ENCODE measurements at regions not wholly inside any gene's neighbourhood (a gene's known extent, or its start where the extent isn't known, plus 50 kb on each side); places are given as distances from the start of the nearest gene placed in this dataset.

DNA sequence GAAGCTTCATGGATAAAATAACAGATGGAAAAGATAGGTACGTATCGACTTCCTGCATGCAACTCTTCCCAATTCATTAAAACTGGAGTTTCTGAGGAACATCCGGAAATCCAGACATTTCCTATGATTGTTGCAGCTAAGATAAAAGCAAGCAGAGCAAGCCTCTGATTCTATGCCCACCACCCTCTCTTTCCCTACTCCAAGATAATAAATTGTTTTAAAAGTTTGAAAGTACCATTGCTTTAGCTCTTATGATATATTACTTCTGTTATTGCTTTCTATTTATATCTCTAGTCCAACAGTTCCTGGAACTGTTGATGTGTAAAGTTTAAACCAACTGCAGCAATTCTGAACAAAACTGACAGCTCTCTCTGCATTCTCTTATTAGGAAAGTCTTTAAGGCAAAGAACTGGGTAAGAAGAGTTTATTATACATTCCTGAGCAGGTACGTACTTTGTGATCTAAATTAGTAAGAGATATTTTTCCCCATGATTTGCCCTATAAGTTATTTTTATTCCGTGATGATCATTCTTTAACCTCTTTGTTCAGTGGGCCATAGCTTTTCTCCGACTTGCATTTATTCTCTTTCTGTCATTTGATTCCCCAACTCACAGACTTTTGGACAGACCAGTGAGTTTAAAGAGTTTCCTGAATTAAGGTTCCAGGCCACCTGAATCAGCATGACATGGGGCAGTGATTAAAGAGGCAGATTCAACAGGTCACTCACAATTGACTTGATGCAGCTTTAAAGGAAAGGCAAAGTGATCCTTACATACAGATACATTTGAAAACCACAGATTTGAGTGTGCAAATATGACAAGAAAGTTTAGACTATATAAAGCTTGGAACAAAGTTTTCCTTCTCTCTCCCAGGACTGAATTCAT, 94.2 kb upstream of the THRB start:
- H3K9me3 Mint-ChIP-seq, result no peaks in the 10 kb centered on the region
- no peaks in the 10 kb centered on the region for H3K27me3 Mint-ChIP-seq
- H3K36me3 Mint-ChIP-seq (ENCODE audit: low read depth), result no peaks in the 10 kb centered on the region
- H3K27ac Mint-ChIP-seq, result no peak overlapping the region
- no peaks in the 10 kb centered on the region for H3K4me1 Mint-ChIP-seq (ENCODE audit: low read depth)
- intact Hi-C loops (cut with micrococcal nuclease), result no loop called here
- H3K4me3 Mint-ChIP-seq, result no peak overlapping the region

GRCh38 chr3:24589513-24589851, 94.8 kb upstream of the THRB start:
- no peak overlapping the region for H3K27ac Mint-ChIP-seq
- H3K4me3 Mint-ChIP-seq, result no peak overlapping the region
- H3K9me3 Mint-ChIP-seq, result no peaks in the 10 kb centered on the region
- H3K36me3 Mint-ChIP-seq (ENCODE audit: low read depth), result no peaks in the 10 kb centered on the region
- H3K27me3 Mint-ChIP-seq, result no peaks in the 10 kb centered on the region
- no peaks in the 10 kb centered on the region for H3K4me1 Mint-ChIP-seq (ENCODE audit: low read depth)
- intact Hi-C loops (cut with micrococcal nuclease), result no loop called here

DNA sequence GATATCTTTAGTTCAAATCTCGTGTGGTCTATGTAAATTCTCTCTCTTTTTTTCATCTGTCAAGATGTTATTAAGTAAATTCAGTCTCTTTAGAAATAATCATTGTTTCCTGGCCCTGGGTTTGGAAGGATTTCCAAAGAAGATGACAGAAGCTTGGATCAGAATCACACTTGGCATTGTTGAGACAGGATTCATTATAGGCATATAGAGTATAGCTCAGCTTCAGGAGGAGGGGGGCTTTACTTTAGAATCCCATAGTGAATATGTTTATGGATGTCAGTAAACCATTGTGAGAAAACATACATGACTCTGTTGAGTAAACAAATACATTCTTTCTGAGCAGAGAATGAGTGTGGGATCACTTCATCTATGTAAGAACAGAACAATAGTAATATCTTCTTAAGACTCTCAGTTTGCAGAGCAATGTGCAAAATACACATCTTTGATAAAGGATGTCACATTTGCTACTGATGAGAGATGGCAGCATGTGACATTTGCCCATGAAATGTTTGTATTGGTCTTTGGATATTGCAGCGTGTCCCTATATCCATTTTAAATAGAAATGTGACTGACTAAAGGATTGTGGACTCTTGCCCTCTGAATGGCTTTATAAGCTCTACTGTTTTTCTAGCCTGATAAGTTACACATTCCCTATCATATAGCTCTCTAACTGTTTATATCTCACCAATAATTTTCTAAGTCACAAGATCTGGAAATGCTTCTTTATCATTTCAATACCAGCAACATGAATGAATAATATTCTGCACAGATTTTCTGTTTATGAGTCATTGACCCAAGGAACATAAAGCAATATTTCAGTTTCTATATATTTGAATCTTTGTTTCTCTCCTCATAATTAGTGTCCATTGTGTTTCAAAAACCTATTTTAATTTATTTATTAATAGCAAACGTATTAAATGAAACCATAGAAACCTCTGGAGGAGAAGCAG, 95.6 kb upstream of the THRB start:
- no peak overlapping the region for H3K4me3 Mint-ChIP-seq
- H3K36me3 Mint-ChIP-seq (ENCODE audit: low read depth), result no peaks in the 10 kb centered on the region
- H3K9me3 Mint-ChIP-seq, result no peaks in the 10 kb centered on the region
- H3K27me3 Mint-ChIP-seq, result no peaks in the 10 kb centered on the region
- H3K4me1 Mint-ChIP-seq (ENCODE audit: low read depth), result no peaks in the 10 kb centered on the region
- intact Hi-C loops (cut with micrococcal nuclease), result no loop called here
- no peak overlapping the region for H3K27ac Mint-ChIP-seq

DNA sequence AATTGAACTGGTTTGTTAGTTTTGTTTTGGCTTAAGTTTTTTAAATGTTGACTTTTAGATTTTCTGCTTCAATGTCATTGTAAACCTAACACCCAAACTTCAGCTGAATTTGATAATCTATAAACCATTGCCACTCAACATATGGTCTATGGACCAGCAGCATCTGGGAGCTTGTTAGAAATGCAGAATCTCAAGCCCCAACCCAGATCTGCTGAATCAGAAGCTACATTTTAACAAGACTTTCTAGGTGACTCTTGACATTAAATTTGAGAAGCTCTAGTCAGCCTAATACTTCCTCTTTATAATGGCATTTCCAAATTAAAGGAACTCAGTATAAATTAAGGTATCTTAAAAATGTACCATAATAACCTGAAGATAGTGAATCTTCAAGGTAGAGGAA, 96.5 kb upstream of the THRB start:
- H3K4me1 Mint-ChIP-seq (ENCODE audit: low read depth), result no peaks in the 10 kb centered on the region
- no peak overlapping the region for H3K27ac Mint-ChIP-seq
- H3K36me3 Mint-ChIP-seq (ENCODE audit: low read depth), result no peaks in the 10 kb centered on the region
- H3K27me3 Mint-ChIP-seq, result no peaks in the 10 kb centered on the region
- H3K9me3 Mint-ChIP-seq, result no peaks in the 10 kb centered on the region
- H3K4me3 Mint-ChIP-seq, result no peak overlapping the region
- intact Hi-C loops (cut with micrococcal nuclease), result no loop called here

DNA sequence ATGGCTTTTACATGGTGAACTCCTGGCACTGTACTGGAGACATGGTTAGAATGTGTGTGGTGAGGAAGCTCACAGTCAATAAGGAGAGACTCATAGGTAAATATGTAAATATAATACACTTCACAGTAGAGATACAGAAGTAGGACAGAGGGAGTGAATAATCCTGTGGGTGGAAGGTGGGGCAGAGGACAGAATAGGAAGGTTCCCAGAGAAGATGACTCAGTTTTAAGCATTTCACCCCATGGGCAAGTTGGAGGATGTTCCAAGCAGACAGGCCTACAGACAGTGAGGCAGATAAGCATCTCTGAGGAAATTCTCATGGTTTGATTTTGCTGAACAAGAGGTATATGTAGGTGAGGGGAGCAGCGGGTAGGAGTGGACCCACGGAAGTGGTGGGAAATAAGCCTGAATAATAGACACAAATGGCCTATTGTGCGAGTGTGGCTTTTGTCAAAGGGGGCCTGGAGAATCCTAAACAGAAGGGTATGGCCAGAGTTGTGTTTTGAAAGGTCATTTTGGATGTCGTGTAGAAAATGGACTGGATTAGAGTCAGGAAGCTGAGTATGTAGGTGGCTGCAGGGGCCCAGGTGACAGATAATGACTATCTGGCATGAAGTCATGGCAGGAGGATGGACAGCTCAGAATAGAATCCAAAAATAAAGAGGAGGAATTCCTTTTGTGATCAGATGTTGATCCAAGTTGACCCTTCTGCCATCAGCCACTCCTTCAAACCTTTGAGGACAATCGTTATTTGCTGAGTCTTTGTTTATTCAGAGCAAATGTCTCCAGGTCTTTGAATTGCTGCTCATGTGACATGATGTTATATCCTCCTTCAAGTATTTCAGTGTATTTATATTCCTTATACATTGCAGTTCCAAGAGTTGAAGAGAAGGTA, 97.3 kb upstream of the THRB start:
- Mint-ChIP-seq H3K27ac (no peak overlapping the region), H3K27me3 (no peaks in the 10 kb centered on the region), H3K4me3 (no peak overlapping the region), H3K4me1 (ENCODE audit: low read depth) (no peaks in the 10 kb centered on the region), H3K9me3 (no peaks in the 10 kb centered on the region), H3K36me3 (ENCODE audit: low read depth) (no peaks in the 10 kb centered on the region)
- intact Hi-C loops (cut with micrococcal nuclease), result no loop called here

DNA sequence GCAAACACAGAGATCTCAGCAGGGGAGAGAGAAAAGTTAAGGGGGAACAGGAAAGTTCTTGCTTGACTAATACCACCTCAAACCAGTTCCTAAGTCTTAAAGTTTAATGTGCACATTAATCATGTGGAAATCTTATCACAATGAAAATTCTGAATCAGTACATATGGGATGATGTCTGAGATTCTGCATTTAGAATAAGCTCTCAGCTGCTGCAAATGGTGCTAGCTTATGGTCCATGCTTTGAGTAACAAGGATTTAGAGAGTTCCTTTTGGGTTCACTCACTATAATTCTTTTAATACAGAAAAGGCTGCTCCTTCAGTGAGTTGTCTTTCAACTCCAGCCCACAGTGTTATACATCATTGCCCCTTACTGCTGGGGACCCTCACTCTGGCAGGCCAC, 99.5 kb upstream of the THRB start:
- H3K4me3 Mint-ChIP-seq, result no peak overlapping the region

GRCh38 chr3:24595796-24596195, 101.1 kb upstream of the THRB start:
- Mint-ChIP-seq H3K27ac (no peak overlapping the region), H3K36me3 (ENCODE audit: low read depth) (no peaks in the 10 kb centered on the region), H3K4me3 (no peak overlapping the region), H3K9me3 (no peaks in the 10 kb centered on the region), H3K27me3 (no peaks in the 10 kb centered on the region), H3K4me1 (ENCODE audit: low read depth) (no peaks in the 10 kb centered on the region)
- intact Hi-C loops (cut with micrococcal nuclease), result no loop called here

More for the DNA sequence above, 99.5 kb upstream of the THRB start:
- Mint-ChIP-seq H3K9me3 (no peaks in the 10 kb centered on the region), H3K36me3 (ENCODE audit: low read depth) (no peaks in the 10 kb centered on the region), H3K27ac (no peak overlapping the region), H3K27me3 (no peaks in the 10 kb centered on the region), H3K4me1 (ENCODE audit: low read depth) (no peaks in the 10 kb centered on the region)
- intact Hi-C loops (cut with micrococcal nuclease), result no loop called here

DNA sequence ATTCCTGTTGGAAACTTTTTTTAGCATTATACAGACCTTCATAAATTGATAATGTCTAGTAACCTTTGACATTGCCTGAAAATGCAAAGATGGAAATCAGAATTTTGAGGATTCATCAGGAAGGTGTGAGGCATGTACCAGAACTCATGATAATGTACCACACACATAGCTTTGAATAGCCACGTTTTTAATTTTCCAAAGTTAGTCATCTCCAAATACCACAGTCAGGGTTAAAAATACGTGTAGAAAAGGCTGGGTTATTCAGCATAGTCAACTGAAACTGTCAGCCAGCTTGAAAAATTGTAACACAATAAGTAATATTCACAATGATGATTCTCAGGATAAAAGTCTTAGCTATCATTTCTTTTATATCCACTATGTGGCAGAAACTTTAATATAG, 102.0 kb upstream of the THRB start:
- Mint-ChIP-seq H3K27me3 (no peaks in the 10 kb centered on the region), H3K27ac (no peak overlapping the region), H3K9me3 (no peaks in the 10 kb centered on the region), H3K36me3 (ENCODE audit: low read depth) (no peaks in the 10 kb centered on the region), H3K4me1 (ENCODE audit: low read depth) (no peaks in the 10 kb centered on the region), H3K4me3 (no peak overlapping the region)
- intact Hi-C loops (cut with micrococcal nuclease), result no loop called here

- Mint-ChIP-seq H3K27ac (no peak overlapping the region), H3K36me3 (ENCODE audit: low read depth) (no peaks in the 10 kb centered on the region), H3K9me3 (no peaks in the 10 kb centered on the region), H3K4me1 (ENCODE audit: low read depth) (no peaks in the 10 kb centered on the region), H3K4me3 (no peak overlapping the region), H3K27me3 (no peaks in the 10 kb centered on the region)
- intact Hi-C loops (cut with micrococcal nuclease), result no loop called here
Measured at GRCh38 chr3:24598695-24599470, 104.2 kb upstream of the THRB start.

GRCh38 chr3:24601066-24601939, 106.7 kb upstream of the THRB start:
- no peaks in the 10 kb centered on the region for H3K9me3 Mint-ChIP-seq
- H3K27me3 Mint-ChIP-seq, result no peaks in the 10 kb centered on the region
- H3K4me1 Mint-ChIP-seq (ENCODE audit: low read depth), result no peaks in the 10 kb centered on the region
- no peak overlapping the region for H3K4me3 Mint-ChIP-seq
- H3K27ac Mint-ChIP-seq, result no peak overlapping the region
- intact Hi-C loops (cut with micrococcal nuclease), result no loop called here
- no peaks in the 10 kb centered on the region for H3K36me3 Mint-ChIP-seq (ENCODE audit: low read depth)

DNA sequence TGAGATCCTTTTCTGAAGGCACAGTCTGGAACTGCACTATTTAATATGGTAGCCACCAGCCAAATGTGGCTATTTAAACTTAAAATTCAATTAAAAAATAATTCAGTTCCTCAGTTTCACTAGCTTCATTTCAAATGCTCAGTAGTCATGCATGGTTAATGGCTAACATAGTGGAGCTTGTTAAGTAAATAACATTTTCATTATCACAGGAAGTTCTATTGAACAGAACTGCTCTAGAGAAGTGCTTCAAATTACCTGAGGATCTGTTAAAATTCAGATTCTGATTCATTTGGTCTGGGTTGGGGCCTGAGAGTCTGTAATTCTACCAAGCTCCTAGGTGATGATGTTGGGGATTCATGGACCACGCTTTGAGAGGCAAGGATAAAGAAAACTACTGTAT, 109.6 kb upstream of the THRB start:
- intact Hi-C loops (cut with micrococcal nuclease), result no loop called here
- no peaks in the 10 kb centered on the region for H3K9me3 Mint-ChIP-seq
- H3K36me3 Mint-ChIP-seq (ENCODE audit: low read depth), result no peaks in the 10 kb centered on the region
- no peaks in the 10 kb centered on the region for H3K27me3 Mint-ChIP-seq
- no peak overlapping the region for H3K4me3 Mint-ChIP-seq
- no peaks in the 10 kb centered on the region for H3K4me1 Mint-ChIP-seq (ENCODE audit: low read depth)
- H3K27ac Mint-ChIP-seq, result no peak overlapping the region

- intact Hi-C loops (cut with micrococcal nuclease), result no loop called here
Measured at GRCh38 chr3:24605511-24606028, 110.9 kb upstream of the THRB start.

More at GRCh38 chr3:24605511-24606028, 110.9 kb upstream of the THRB start:
- Mint-ChIP-seq H3K9me3 (no peaks in the 10 kb centered on the region), H3K27me3 (no peaks in the 10 kb centered on the region), H3K4me3 (no peak overlapping the region), H3K27ac (no peak overlapping the region), H3K36me3 (ENCODE audit: low read depth) (no peaks in the 10 kb centered on the region), H3K4me1 (ENCODE audit: low read depth) (no peaks in the 10 kb centered on the region)

Measured in dendritic cell treated with granulocyte-macrophage colony-stimulating factor and Interleukin-4, amounts not matched to agents 40 ng/mL and 50 ng/mL, for 4 days (primary cell).